Liver (tissue), 8 donors: ENCODE measurements at regions not wholly inside any gene's neighbourhood (a gene's known extent, or its start where the extent isn't known, plus 50 kb on each side); places are given as distances from the start of the nearest gene placed in this dataset.

Experiments
- DNase-seq: peaks from one replicate; pipeline ENCODE4 v3.0.0-alpha.2; 2017; ENCODE audit warnings: low spot score
- H3K27ac ChIP-seq, 2 donors: one replicate each; pipeline ENCODE4 v1.7.0; 2013; ENCODE audit warnings: inconsistent platforms in 2 of 2, low read length in 2 of 2, control low read depth in 1 of 2, low read depth in 1 of 2, mild to moderate bottlenecking in 1 of 2
- H3K27me3 ChIP-seq, 4 donors: one replicate each; pipeline versions ENCODE4 v1.6.1 to v1.7.0; 2013; ENCODE audit warnings: low read length in 3 of 4, inconsistent platforms in 1 of 4, mild to moderate bottlenecking in 1 of 4, moderate library complexity in 1 of 4; ENCODE audit not compliant: control insufficient read depth in 4 of 4, insufficient read depth in 4 of 4
- H3K36me3 ChIP-seq, 4 donors: one replicate each; pipeline versions ENCODE4 v1.6.1 to v1.7.0; 2013; ENCODE audit warnings: low read length in 3 of 4, mild to moderate bottlenecking in 3 of 4, low read depth in 1 of 4, moderate library complexity in 1 of 4; ENCODE audit not compliant: control insufficient read depth in 4 of 4, insufficient read depth in 3 of 4
- H3K4me1 ChIP-seq, 4 donors: one replicate each; pipeline versions ENCODE4 v1.6.1 to v1.7.0; 2013; ENCODE audit warnings: low read length in 3 of 4, mild to moderate bottlenecking in 3 of 4, moderate library complexity in 1 of 4; ENCODE audit not compliant: control insufficient read depth in 4 of 4, insufficient read depth in 4 of 4
- H3K4me3 ChIP-seq, 3 donors: one replicate each; pipeline versions ENCODE4 v1.6.1 to v1.7.0; 2013; ENCODE audit warnings: low read length in 3 of 3, control low read depth in 1 of 3, low read depth in 1 of 3, mild to moderate bottlenecking in 1 of 3
- H3K9ac ChIP-seq, 2 donors: one replicate each; pipeline ENCODE4 v1.7.0; 2013; ENCODE audit warnings: low read length in 2 of 2, mild to moderate bottlenecking in 2 of 2, moderate library complexity in 2 of 2, control low read depth in 1 of 2, low read depth in 1 of 2
- H3K9me3 ChIP-seq, 4 donors: one replicate each; pipeline versions ENCODE4 v1.6.1 to v1.7.0; 2013; ENCODE audit warnings: low read length in 3 of 4; ENCODE audit not compliant: control insufficient read depth in 4 of 4
- ATF3 ChIP-seq: IDR thresholded peaks from 2 replicates; pipeline ENCODE4 v1.6.1; 2016; ENCODE audit warnings: antibody characterized with exemption
- CTCF ChIP-seq: fragments of 150-350 bp; IDR thresholded peaks from 2 replicates; pipeline ENCODE4 v1.5.1; 2017; ENCODE audit warnings: improper control_type of control experiment, low read depth, low read length; ENCODE audit not compliant: missing input control
- EGR1 ChIP-seq, 2 donors: IDR thresholded peaks; 2 replicates each; pipeline ENCODE4 v1.6.1; 2016 to 2018; ENCODE audit warnings: antibody characterized with exemption in 2 of 2, low read depth in 2 of 2
- FOXA1 ChIP-seq: IDR thresholded peaks from 2 replicates; pipeline ENCODE4 v1.6.1; 2016; ENCODE audit warnings: antibody characterized with exemption
- FOXA2 ChIP-seq: IDR thresholded peaks from 2 replicates; pipeline ENCODE4 v1.6.1; 2016; ENCODE audit warnings: antibody characterized with exemption
- GABPA ChIP-seq, 2 donors: IDR thresholded peaks in 1 of 2; conservative IDR thresholded peaks in 1 of 2; 2 replicates each; pipeline ENCODE4 v1.6.1; 2016; ENCODE audit warnings: antibody characterized with exemption in 2 of 2, mild to moderate bottlenecking in 1 of 2, moderate library complexity in 1 of 2
- HNF4A ChIP-seq, 2 donors: conservative IDR thresholded peaks; 2 replicates each; pipeline ENCODE4 v1.6.1; 2016; ENCODE audit warnings: antibody characterized with exemption in 2 of 2, mild to moderate bottlenecking in 2 of 2
- HNF4G ChIP-seq: IDR thresholded peaks from 2 replicates; pipeline ENCODE4 v1.6.1; 2016; ENCODE audit warnings: antibody characterized with exemption
- MAX ChIP-seq: IDR thresholded peaks from 2 replicates; pipeline ENCODE4 v1.6.1; 2016; ENCODE audit warnings: antibody characterized with exemption
- NR2F2 ChIP-seq: IDR thresholded peaks from 2 replicates; pipeline ENCODE4 v1.6.1; 2016; ENCODE audit warnings: antibody characterized with exemption
- RAD21 ChIP-seq, 2 donors: IDR thresholded peaks; 2 replicates each; pipeline ENCODE4 v1.6.1; 2016; ENCODE audit warnings: antibody characterized with exemption in 2 of 2, mild to moderate bottlenecking in 2 of 2
- REST ChIP-seq: IDR thresholded peaks from 2 replicates; pipeline ENCODE4 v1.6.1; 2016; ENCODE audit warnings: antibody characterized with exemption, mild to moderate bottlenecking
- RXRA ChIP-seq, 2 donors: IDR thresholded peaks; 2 replicates each; pipeline ENCODE4 v1.6.1; 2017 to 2018; ENCODE audit warnings: antibody characterized with exemption in 2 of 2, mild to moderate bottlenecking in 1 of 2
- SP1 ChIP-seq: IDR thresholded peaks from 2 replicates; pipeline ENCODE4 v1.6.1; 2018; ENCODE audit warnings: antibody characterized with exemption, mild to moderate bottlenecking
- TAF1 ChIP-seq: conservative IDR thresholded peaks from 2 replicates; pipeline ENCODE4 v1.6.1; 2016; ENCODE audit warnings: antibody characterized with exemption, mild to moderate bottlenecking
- YY1 ChIP-seq: IDR thresholded peaks from 2 replicates; pipeline ENCODE4 v1.6.1; 2016; ENCODE audit warnings: antibody characterized with exemption, mild to moderate bottlenecking
- ZBTB33 ChIP-seq: IDR thresholded peaks from 2 replicates; pipeline ENCODE4 v1.6.1; 2016; ENCODE audit warnings: antibody characterized with exemption
- WGBS: extraction: QIAGEN DNeasy Blood & Tissue Kit; methylation state at CpG from one replicate; pipeline ENCODE4 v1.1.7; 2013; 5-methylcytosine and 5-hydroxymethylcytosine counted together
- donor health status: healthy.
- donor health status: healthy.
- donor health status: healthy.
- donor health status: healthy.
- donor health status: healthy.

- WGBS: 58% methylated on average over 2 of the region's 2 CpGs
- no peak for TF ChIP-seq FOXA2
- no peak for TF ChIP-seq RXRA (IDR thresholded peaks at IDR 0.05)
- no peak for TF ChIP-seq RAD21 (IDR thresholded peaks at IDR 0.05)
- no peak for DNase-seq
These were observed 259.2 kb downstream of the SLC4A3 start for GRCh38 chr2:219886615-219887014.

GRCh38 chr2:219887870-219888269, 260.4 kb downstream of the SLC4A3 start:
- Histone ChIP-seq H3K9ac (no peak overlapping the region), H3K4me1 (no peaks in the 10 kb centered on the region), H3K36me3 (no peaks in the 10 kb centered on the region), H3K27ac (no peak overlapping the region), H3K4me3 (no peak overlapping the region), H3K27me3 (peaks cover 0 to 2% (median 0%) of the 10 kb centered on the region in 4 donors), H3K9me3 (peaks cover 0 to 3% (median 0%) of the 10 kb centered on the region in 4 donors)
- no peak for DNase-seq
- WGBS: 78% methylated on average over 4 of the region's 4 CpGs
- TF ChIP-seq REST (no peak), YY1 (no peak), RAD21 (IDR thresholded peaks at IDR 0.05) (no peak), FOXA1 (no peak), NR2F2 (no peak), RXRA (IDR thresholded peaks at IDR 0.05) (no peak), CTCF (no peak), EGR1 (IDR thresholded peaks at IDR 0.05; ENCODE audit: low read depth in 2 of 2) (no peak)

More at GRCh38 chr2:219886615-219887014, 259.2 kb downstream of the SLC4A3 start:
- Histone ChIP-seq H3K4me1 (no peaks in the 10 kb centered on the region), H3K4me3 (no peak overlapping the region), H3K27me3 (peaks cover 0 to 2% (median 0%) of the 10 kb centered on the region in 4 donors), H3K9me3 (peaks cover 0 to 3% (median 0%) of the 10 kb centered on the region in 4 donors), H3K27ac (no peak overlapping the region), H3K36me3 (no peaks in the 10 kb centered on the region), H3K9ac (no peak overlapping the region)

GRCh38 chr2:219893541-219893940, 266.1 kb downstream of the SLC4A3 start:
- H3K4me1 ChIP-seq: no peaks in the 10 kb centered on the region
- no peak for DNase-seq
- no peak overlapping the region for H3K9ac ChIP-seq
- no peak overlapping the region for H3K4me3 ChIP-seq
- H3K9me3 ChIP-seq: peaks cover 0 to 3% (median 0%) of the 10 kb centered on the region in 4 donors
- no peak overlapping the region for H3K27ac ChIP-seq
- WGBS: 59% methylated on average over 2 of the region's 2 CpGs
- no peaks in the 10 kb centered on the region for H3K36me3 ChIP-seq
- peaks cover 0 to 2% (median 0%) of the 10 kb centered on the region in 4 donors for H3K27me3 ChIP-seq
- TF ChIP-seq GABPA (IDR thresholded peaks at IDR 0.05 in 1 of 2, conservative IDR thresholded peaks at IDR 0.05 in 1 of 2): no peak
- no peak for TF ChIP-seq EGR1 (IDR thresholded peaks at IDR 0.05; ENCODE audit: low read depth in 2 of 2)
- no peak for TF ChIP-seq TAF1
- no peak for TF ChIP-seq MAX
- TF ChIP-seq ATF3: no peak
- TF ChIP-seq HNF4A (conservative IDR thresholded peaks at IDR 0.05): no peak
- no peak for TF ChIP-seq NR2F2
- no peak for TF ChIP-seq CTCF
- TF ChIP-seq YY1: no peak
- no peak for TF ChIP-seq SP1
- no peak for TF ChIP-seq HNF4G
- TF ChIP-seq FOXA2: no peak
- no peak for TF ChIP-seq ZBTB33
- TF ChIP-seq RAD21 (IDR thresholded peaks at IDR 0.05): no peak
- no peak for TF ChIP-seq FOXA1
